ENCODE measurements at regions not wholly inside any gene's neighbourhood (a gene's known extent, or its start where the extent isn't known, plus 50 kb on each side); places are given as distances from the start of the nearest gene placed in this dataset.

- H3K4me1 ChIP-seq (ENCODE audit: insufficient read depth, low read length): no peaks in the 10 kb centered on the region
- peaks cover 0 to 8% of the 10 kb centered on the region in 2 experiments for H3K9me3 ChIP-seq (ENCODE audit: control insufficient read depth in 1 of 2, insufficient read depth in 1 of 2, low read length in 2 of 2)
- no peaks in the 10 kb centered on the region for H3K36me3 Mint-ChIP-seq (ENCODE audit: low read depth)
- no peak overlapping the region for H3K4me3 ChIP-seq (ENCODE audit: low read length)
- ChIA-PET CTCF (no interaction called here), POLR2A (no interaction called here)
- no peaks in the 10 kb centered on the region for H3K36me3 ChIP-seq (ENCODE audit: insufficient read depth, low read length)
- no peak for TF ChIP-seq CTCF (IDR thresholded peaks at IDR 0.05)
- intact Hi-C loops (cut with DNase I, micrococcal nuclease): no loop called here
- H3K27me3 ChIP-seq (ENCODE audit: control insufficient read depth in 1 of 2, insufficient read depth in 2 of 2, low read length in 2 of 2): no peaks in the 10 kb centered on the region
- DNase-seq (no peak), ATAC-seq (ENCODE audit: poor library complexity) (no peak)
- H3K4me1 Mint-ChIP-seq (ENCODE audit: low read depth): no peaks in the 10 kb centered on the region
- H3K27ac Mint-ChIP-seq: no peak overlapping the region
- H3K4me3 Mint-ChIP-seq: no peak overlapping the region
- H3K9me3 Mint-ChIP-seq: no peaks in the 10 kb centered on the region
- H3K27me3 Mint-ChIP-seq: peaks cover 14% of the 10 kb centered on the region
- H3K27ac ChIP-seq (ENCODE audit: low read depth in 1 of 2, low read length in 2 of 2): no peak overlapping the region
These were observed 57.7 kb upstream of the NBEA start for GRCh38 chr13:34884366-34884765.

DNA sequence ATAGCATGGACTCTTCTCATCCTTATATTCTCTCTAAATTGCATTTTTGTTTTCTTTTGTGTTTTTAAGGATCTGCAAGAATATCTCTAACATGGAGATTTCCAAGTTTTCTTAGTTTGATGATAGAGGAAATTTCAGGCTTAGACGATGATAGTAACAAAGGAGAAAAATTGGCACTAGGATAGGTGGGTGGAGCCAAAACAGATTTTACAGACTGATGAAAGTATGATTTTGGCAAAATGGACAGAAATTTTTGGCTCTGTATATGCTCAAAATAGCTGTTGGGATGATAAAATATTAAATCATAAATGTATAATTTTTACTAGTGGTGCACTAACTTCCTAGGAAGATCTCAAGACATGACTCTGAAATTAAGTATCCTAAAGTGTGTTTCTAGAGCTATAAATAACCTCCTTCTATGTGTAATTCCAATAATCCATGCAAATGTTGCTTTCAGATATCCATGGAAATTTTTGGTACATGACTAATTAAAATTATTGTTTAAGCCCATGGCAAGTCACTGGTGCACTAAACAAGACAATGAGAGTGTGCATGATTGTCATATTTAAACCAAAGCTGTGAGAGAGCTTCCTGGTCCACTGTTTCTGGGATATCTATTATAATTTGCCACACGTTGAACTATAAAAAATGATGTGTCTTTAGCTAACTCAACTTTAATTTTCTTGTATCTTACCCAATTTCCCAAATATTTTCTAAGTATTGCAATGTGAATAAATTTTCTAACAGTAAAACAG, 55.8 kb upstream of the NBEA start:
- Histone ChIP-seq H3K27me3 (ENCODE audit: control insufficient read depth in 1 of 2, insufficient read depth in 2 of 2, low read length in 2 of 2) (no peaks in the 10 kb centered on the region), H3K4me3 (ENCODE audit: low read length) (no peak overlapping the region), H3K9me3 (ENCODE audit: control insufficient read depth in 1 of 2, insufficient read depth in 1 of 2, low read length in 2 of 2) (peaks cover 0 to 8% of the 10 kb centered on the region in 2 experiments), H3K36me3 (ENCODE audit: insufficient read depth, low read length) (no peaks in the 10 kb centered on the region), H3K4me1 (ENCODE audit: insufficient read depth, low read length) (no peaks in the 10 kb centered on the region), H3K27ac (ENCODE audit: low read depth in 1 of 2, low read length in 2 of 2) (no peak overlapping the region)
- H3K36me3 Mint-ChIP-seq (ENCODE audit: low read depth): no peaks in the 10 kb centered on the region
- no peaks in the 10 kb centered on the region for H3K9me3 Mint-ChIP-seq
- no peak for DNase-seq
- no peak for ATAC-seq (ENCODE audit: poor library complexity)
- ChIA-PET POLR2A (no interaction called here), CTCF (no interaction called here)
- H3K4me3 Mint-ChIP-seq: no peak overlapping the region
- no peak for TF ChIP-seq CTCF (IDR thresholded peaks at IDR 0.05)
- H3K4me1 Mint-ChIP-seq (ENCODE audit: low read depth): no peaks in the 10 kb centered on the region
- H3K27me3 Mint-ChIP-seq: peaks cover 8% of the 10 kb centered on the region
- intact Hi-C loops (cut with DNase I, micrococcal nuclease): no loop called here
- no peak overlapping the region for H3K27ac Mint-ChIP-seq

DNA sequence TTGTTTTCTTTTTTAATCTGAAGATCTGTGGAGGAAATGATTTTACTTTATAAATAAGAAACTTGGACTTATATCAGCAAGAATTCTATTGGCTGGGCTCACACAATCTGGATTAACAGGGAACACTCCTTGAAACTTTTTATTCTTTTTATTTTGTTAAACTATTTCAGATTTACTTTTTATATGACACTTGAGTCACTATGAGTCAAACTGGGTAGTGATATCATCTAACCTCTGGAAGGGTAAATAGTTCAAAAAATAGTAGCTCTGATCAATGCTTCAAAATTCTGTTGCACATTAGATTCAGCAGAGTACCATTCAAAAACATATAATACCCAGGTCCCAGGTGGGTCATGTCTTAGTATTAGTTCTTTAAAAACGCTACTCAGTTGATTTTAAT, 55.1 kb upstream of the NBEA start:
- intact Hi-C loops (cut with DNase I, micrococcal nuclease): no loop called here
- Histone ChIP-seq H3K27me3 (ENCODE audit: control insufficient read depth in 1 of 2, insufficient read depth in 2 of 2, low read length in 2 of 2) (no peaks in the 10 kb centered on the region), H3K27ac (ENCODE audit: low read depth in 1 of 2, low read length in 2 of 2) (no peak overlapping the region), H3K36me3 (ENCODE audit: insufficient read depth, low read length) (no peaks in the 10 kb centered on the region), H3K4me3 (ENCODE audit: low read length) (no peak overlapping the region), H3K9me3 (ENCODE audit: control insufficient read depth in 1 of 2, insufficient read depth in 1 of 2, low read length in 2 of 2) (peaks cover 0 to 8% of the 10 kb centered on the region in 2 experiments), H3K4me1 (ENCODE audit: insufficient read depth, low read length) (no peaks in the 10 kb centered on the region)
- Mint-ChIP-seq H3K4me1 (ENCODE audit: low read depth) (no peaks in the 10 kb centered on the region), H3K27me3 (peaks cover 6% of the 10 kb centered on the region), H3K27ac (no peak overlapping the region), H3K4me3 (no peak overlapping the region), H3K9me3 (no peaks in the 10 kb centered on the region), H3K36me3 (ENCODE audit: low read depth) (no peaks in the 10 kb centered on the region)
- DNase-seq: no peak
- ChIA-PET CTCF (no interaction called here), POLR2A (no interaction called here)
- no peak for ATAC-seq (ENCODE audit: poor library complexity)
- no peak for TF ChIP-seq CTCF (IDR thresholded peaks at IDR 0.05)
